GM23338 (cell line): ENCODE measurements at regions not wholly inside any gene's neighbourhood (a gene's known extent, or its start where the extent isn't known, plus 50 kb on each side); places are given as distances from the start of the nearest gene placed in this dataset.

Experiments
- ATAC-seq: fragments of 200-7000 bp; cut with Tn5 transposase; 3 replicates; pipeline ENCODE4 v1.9.1; 2020
- DNase-seq: peaks from one replicate; pipeline ENCODE4 v3.0.0-alpha.2; 2015; ENCODE audit warnings: low spot score
- H2AFZ ChIP-seq: fragments of 200-600 bp; sonication (generic); 2 replicates; pipeline ENCODE4 v1.8.0; 2016; ENCODE audit warnings: antibody characterized with exemption, mild to moderate bottlenecking, moderate library complexity
- H3F3A ChIP-seq: fragments of 200-600 bp; sonication (generic); replicated peaks from 2 replicates; pipeline ENCODE4 v1.8.0; 2017; ENCODE audit warnings: antibody characterized with exemption, mixed run types, low read depth
- H3K27ac ChIP-seq: fragments of 200-600 bp; sonication (generic); 2 replicates; pipeline ENCODE4 v1.6.1; 2016; ENCODE audit warnings: low read depth
- H3K27me3 ChIP-seq: fragments of 200-600 bp; sonication (generic); 2 replicates; pipeline ENCODE4 v1.8.0; 2016; ENCODE audit warnings: mild to moderate bottlenecking, mixed run types, moderate library complexity; ENCODE audit not compliant: insufficient read depth
- H3K36me3 ChIP-seq: fragments of 200-600 bp; sonication (generic); 2 replicates; pipeline ENCODE4 v1.8.0; 2016; ENCODE audit warnings: mild to moderate bottlenecking; ENCODE audit not compliant: insufficient read depth
- H3K4me1 ChIP-seq: fragments of 200-600 bp; sonication (generic); 2 replicates; pipeline ENCODE4 v1.8.0; 2016; ENCODE audit warnings: mild to moderate bottlenecking, moderate library complexity; ENCODE audit not compliant: insufficient read depth
- H3K4me2 ChIP-seq: fragments of 200-600 bp; sonication (generic); 2 replicates; pipeline ENCODE4 v1.7.1; 2017; ENCODE audit warnings: mixed run types
- H3K4me3 ChIP-seq: fragments of 200-600 bp; sonication (generic); 2 replicates; pipeline ENCODE4 v1.6.1; 2016; ENCODE audit warnings: mixed run types
- H3K79me2 ChIP-seq: fragments of 200-600 bp; sonication (generic); replicated peaks from 2 replicates; pipeline ENCODE4 v1.8.0; 2017; ENCODE audit warnings: mild to moderate bottlenecking; ENCODE audit not compliant: insufficient read depth
- H3K9me2 ChIP-seq: fragments of 200-600 bp; sonication (generic); 2 replicates; pipeline ENCODE4 v1.8.0; 2017; ENCODE audit not compliant: insufficient read depth
- H4K20me1 ChIP-seq: fragments of 200-600 bp; sonication (generic); replicated peaks from 2 replicates; pipeline ENCODE4 v1.8.0; 2017; ENCODE audit warnings: mild to moderate bottlenecking; ENCODE audit not compliant: insufficient read depth
- H3K27ac Mint-ChIP-seq: 2 replicates; pipeline ENCODE4 v1.8.0; 2020; ENCODE audit warnings: inconsistent platforms, mild to moderate bottlenecking, moderate library complexity, mixed read lengths
- H3K27me3 Mint-ChIP-seq: 3 replicates; pipeline ENCODE4 v1.8.0; 2022; ENCODE audit warnings: low read depth, mild to moderate bottlenecking, moderate library complexity, mixed read lengths, inconsistent platforms; ENCODE audit not compliant: insufficient read depth, poor library complexity
- H3K36me3 Mint-ChIP-seq: 3 replicates; pipeline ENCODE4 v1.8.0; 2021; ENCODE audit warnings: low read depth, mild to moderate bottlenecking, inconsistent platforms, moderate library complexity, mixed read lengths
- H3K4me1 Mint-ChIP-seq: 3 replicates; pipeline ENCODE4 v1.8.0; 2020; ENCODE audit warnings: mild to moderate bottlenecking, inconsistent platforms, mixed read lengths
- H3K4me3 Mint-ChIP-seq: 3 replicates; pipeline ENCODE4 v1.8.0; 2021; ENCODE audit warnings: moderate library complexity, mild to moderate bottlenecking, inconsistent platforms, mixed read lengths
- H3K9me3 Mint-ChIP-seq: 3 replicates; pipeline ENCODE4 v1.8.0; 2020; ENCODE audit warnings: moderate library complexity, mild to moderate bottlenecking, inconsistent platforms, mixed read lengths
- CTCF ChIP-seq, 2 experiments: fragments of 200-600 bp in 1 of 2; sonication (generic) in 1 of 2; conservative IDR thresholded peaks; 2 replicates each; pipeline versions ENCODE4 v1.5.1 to v1.6.1; 2016 to 2017; ENCODE audit warnings: antibody characterized with exemption in 2 of 2, low read depth in 2 of 2, mild to moderate bottlenecking in 2 of 2, moderate library complexity in 1 of 2
- ETS1 ChIP-seq: IDR thresholded peaks from 2 replicates; pipeline ENCODE4 v1.6.1; 2016; ENCODE audit warnings: antibody characterized with exemption
- EZH2 ChIP-seq: fragments of 200-600 bp; sonication (generic); IDR thresholded peaks from one replicate; pipeline ENCODE4 v1.8.0; 2017; ENCODE audit warnings: antibody characterized with exemption, mild to moderate bottlenecking, low read depth; ENCODE audit not compliant: unreplicated experiment
- EZH2phosphoT487 ChIP-seq: fragments of 200-600 bp; sonication (generic); IDR thresholded peaks from one replicate; pipeline ENCODE4 v1.8.1; 2018; ENCODE audit warnings: antibody characterized with exemption; ENCODE audit not compliant: unreplicated experiment
- NANOG ChIP-seq: IDR thresholded peaks from 2 replicates; pipeline ENCODE4 v1.6.1; 2016; ENCODE audit warnings: antibody characterized with exemption, borderline replicate concordance
- POLR2AphosphoS5 ChIP-seq: IDR thresholded peaks from 2 replicates; pipeline ENCODE4 v1.6.1; 2016; ENCODE audit warnings: antibody characterized with exemption, low read depth
- STAT1 ChIP-seq: IDR thresholded peaks from one replicate; pipeline ENCODE4 v1.6.1; 2016; ENCODE audit warnings: antibody characterized with exemption; ENCODE audit not compliant: unreplicated experiment
- ZNF114 ChIP-seq: fragments of 250-450 bp; sonication (Bioruptor Pico); IDR thresholded peaks from 2 replicates; pipeline ENCODE4 v1.5.0; 2020; ENCODE audit warnings: mild to moderate bottlenecking, moderate library complexity
- ZNF462 ChIP-seq: fragments of 250-450 bp; sonication (Bioruptor Pico); IDR thresholded peaks from 2 replicates; pipeline ENCODE4 v1.5.0; 2020; ENCODE audit warnings: mild to moderate bottlenecking, moderate library complexity
- TF ChIP-seq, protein P1 (sequence below): IDR thresholded peaks from one replicate; pipeline ENCODE4 v1.6.1; 2018; ENCODE audit warnings: antibody characterized with exemption; ENCODE audit not compliant: unreplicated experiment

DNA sequence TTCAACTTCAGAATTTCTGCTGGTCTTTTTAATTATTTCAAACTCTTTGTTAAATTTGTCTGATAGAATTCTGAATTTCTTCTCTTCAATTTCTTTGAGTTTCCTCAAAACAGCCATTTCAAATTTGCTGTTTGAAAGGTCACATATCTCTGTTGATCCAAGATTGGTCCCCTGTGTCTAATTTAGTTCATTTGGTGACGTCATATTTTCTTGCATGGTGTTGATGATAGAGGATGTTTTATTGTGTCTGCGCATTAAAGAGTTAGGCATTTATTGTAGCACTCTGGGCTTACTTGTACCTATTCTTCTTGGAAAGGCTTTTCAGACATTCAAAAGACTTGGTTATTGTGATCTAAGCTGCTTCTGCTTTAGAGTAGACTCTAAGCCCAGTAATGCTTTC is 698.4 kb upstream of the LRRTM1 start (continued):
- TF ChIP-seq ZNF462 (CRISPR knock-in tag), result no peak
- TF ChIP-seq CTCF (conservative IDR thresholded peaks at IDR 0.05; ENCODE audit: low read depth in 2 of 2), result no peak
- TF ChIP-seq NANOG, result no peak
- no peak for TF ChIP-seq ZNF114 (CRISPR knock-in tag)
- TF ChIP-seq EZH2, result no peak

- Histone ChIP-seq H3K79me2 (no peaks in the 10 kb centered on the region), H4K20me1 (no peaks in the 10 kb centered on the region), H3K4me2 (no peak overlapping the region), H3K27ac (no peak overlapping the region), H3K4me3 (no peak overlapping the region), H3K9me2 (peaks cover 11% of the 10 kb centered on the region), H2AFZ (0 out of 2 replicates have a peak overlapping the region, but pooled peaks have one; percentile 6), H3K36me3 (no peaks in the 10 kb centered on the region), H3K4me1 (0 out of 2 replicates have a peak, but pooled peaks cover 3% of the 10 kb centered on the region), H3F3A (no peaks in the 10 kb centered on the region), H3K27me3 (no peaks in the 10 kb centered on the region)
- Mint-ChIP-seq H3K27ac (no peak overlapping the region), H3K27me3 (peaks cover 2% of the 10 kb centered on the region), H3K4me3 (no peak overlapping the region), H3K4me1 (peaks cover 3% of the 10 kb centered on the region; the same call in 1 of the 3 replicates), H3K36me3 (peaks cover 8% of the 10 kb centered on the region; the same call in 1 of the 3 replicates), H3K9me3 (peaks cover 14% of the 10 kb centered on the region)
- no peak for TF ChIP-seq ETS1
- TF ChIP-seq, protein P1, sequence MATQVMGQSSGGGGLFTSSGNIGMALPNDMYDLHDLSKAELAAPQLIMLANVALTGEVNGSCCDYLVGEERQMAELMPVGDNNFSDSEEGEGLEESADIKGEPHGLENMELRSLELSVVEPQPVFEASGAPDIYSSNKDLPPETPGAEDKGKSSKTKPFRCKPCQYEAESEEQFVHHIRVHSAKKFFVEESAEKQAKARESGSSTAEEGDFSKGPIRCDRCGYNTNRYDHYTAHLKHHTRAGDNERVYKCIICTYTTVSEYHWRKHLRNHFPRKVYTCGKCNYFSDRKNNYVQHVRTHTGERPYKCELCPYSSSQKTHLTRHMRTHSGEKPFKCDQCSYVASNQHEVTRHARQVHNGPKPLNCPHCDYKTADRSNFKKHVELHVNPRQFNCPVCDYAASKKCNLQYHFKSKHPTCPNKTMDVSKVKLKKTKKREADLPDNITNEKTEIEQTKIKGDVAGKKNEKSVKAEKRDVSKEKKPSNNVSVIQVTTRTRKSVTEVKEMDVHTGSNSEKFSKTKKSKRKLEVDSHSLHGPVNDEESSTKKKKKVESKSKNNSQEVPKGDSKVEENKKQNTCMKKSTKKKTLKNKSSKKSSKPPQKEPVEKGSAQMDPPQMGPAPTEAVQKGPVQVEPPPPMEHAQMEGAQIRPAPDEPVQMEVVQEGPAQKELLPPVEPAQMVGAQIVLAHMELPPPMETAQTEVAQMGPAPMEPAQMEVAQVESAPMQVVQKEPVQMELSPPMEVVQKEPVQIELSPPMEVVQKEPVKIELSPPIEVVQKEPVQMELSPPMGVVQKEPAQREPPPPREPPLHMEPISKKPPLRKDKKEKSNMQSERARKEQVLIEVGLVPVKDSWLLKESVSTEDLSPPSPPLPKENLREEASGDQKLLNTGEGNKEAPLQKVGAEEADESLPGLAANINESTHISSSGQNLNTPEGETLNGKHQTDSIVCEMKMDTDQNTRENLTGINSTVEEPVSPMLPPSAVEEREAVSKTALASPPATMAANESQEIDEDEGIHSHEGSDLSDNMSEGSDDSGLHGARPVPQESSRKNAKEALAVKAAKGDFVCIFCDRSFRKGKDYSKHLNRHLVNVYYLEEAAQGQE, result no peak
- TF ChIP-seq CTCF (conservative IDR thresholded peaks at IDR 0.05; ENCODE audit: low read depth in 2 of 2), result peak; percentile 37 to 53
- TF ChIP-seq NANOG, result no peak
- TF ChIP-seq POLR2AphosphoS5, result no peak
- no peak for TF ChIP-seq STAT1
- no peak for TF ChIP-seq EZH2phosphoT487
- ATAC-seq (no peak), DNase-seq (peak; percentile 5)
Measured at GRCh38 chr2:80987466-80987865, 682.9 kb upstream of the LRRTM1 start.
